Suprapubic skin (tissue), 4 donors: ENCODE measurements at regions not wholly inside any gene's neighbourhood (a gene's known extent, or its start where the extent isn't known, plus 50 kb on each side); places are given as distances from the start of the nearest gene placed in this dataset.

Source experiments
- DNase-seq, 2 donors: peaks; one replicate each; pipeline ENCODE4 v3.0.0-alpha.2; 2019; ENCODE audit warnings: low spot score in 2 of 2
- H3K27ac ChIP-seq: fragments of 200-600 bp; sonication (generic); one replicate; pipeline ENCODE4 v1.5.1; 2019
- H3K27me3 ChIP-seq: fragments of 200-600 bp; sonication (generic); one replicate; pipeline ENCODE4 v1.5.1; 2019
- H3K36me3 ChIP-seq: fragments of 200-600 bp; sonication (generic); one replicate; pipeline ENCODE4 v1.5.1; 2019
- H3K4me1 ChIP-seq: fragments of 200-600 bp; sonication (generic); one replicate; pipeline ENCODE4 v1.5.1; 2019
- H3K4me3 ChIP-seq: fragments of 200-600 bp; sonication (generic); one replicate; pipeline ENCODE4 v1.5.1; 2019; ENCODE audit warnings: mild to moderate bottlenecking
- H3K9me3 ChIP-seq: fragments of 200-600 bp; sonication (generic); one replicate; pipeline ENCODE4 v1.5.1; 2019
- EP300 ChIP-seq: sonication (generic); formaldehyde crosslinking; IDR thresholded peaks from one replicate; pipeline ENCODE4 v1.6.1; 2017; ENCODE audit warnings: antibody characterized with exemption
- POLR2A ChIP-seq, 2 donors: fragments of 450-650 bp; IDR thresholded peaks; one replicate each; pipeline ENCODE4 v1.6.1; 2017; ENCODE audit warnings: antibody characterized with exemption in 2 of 2, mild to moderate bottlenecking in 2 of 2, moderate library complexity in 2 of 2
- POLR2AphosphoS5 ChIP-seq, 3 donors: sonication (generic); formaldehyde crosslinking; IDR thresholded peaks; one replicate each; pipeline ENCODE4 v1.6.1; 2017; ENCODE audit warnings: antibody characterized with exemption in 3 of 3
- WGBS: methylation state at CpG from one replicate; pipeline ENCODE4 v1.1.5; 2018; 5-methylcytosine and 5-hydroxymethylcytosine counted together
- TF ChIP-seq, protein P1 (sequence below), 2 donors: fragments of 200-600 bp in 1 of 2; fragments of 450-650 bp in 1 of 2; sonication (generic) in 1 of 2; IDR thresholded peaks; one replicate each; pipeline ENCODE4 v1.5.1; 2016 to 2019; ENCODE audit warnings: antibody characterized with exemption in 2 of 2, mild to moderate bottlenecking in 1 of 2, moderate library complexity in 1 of 2

DNA sequence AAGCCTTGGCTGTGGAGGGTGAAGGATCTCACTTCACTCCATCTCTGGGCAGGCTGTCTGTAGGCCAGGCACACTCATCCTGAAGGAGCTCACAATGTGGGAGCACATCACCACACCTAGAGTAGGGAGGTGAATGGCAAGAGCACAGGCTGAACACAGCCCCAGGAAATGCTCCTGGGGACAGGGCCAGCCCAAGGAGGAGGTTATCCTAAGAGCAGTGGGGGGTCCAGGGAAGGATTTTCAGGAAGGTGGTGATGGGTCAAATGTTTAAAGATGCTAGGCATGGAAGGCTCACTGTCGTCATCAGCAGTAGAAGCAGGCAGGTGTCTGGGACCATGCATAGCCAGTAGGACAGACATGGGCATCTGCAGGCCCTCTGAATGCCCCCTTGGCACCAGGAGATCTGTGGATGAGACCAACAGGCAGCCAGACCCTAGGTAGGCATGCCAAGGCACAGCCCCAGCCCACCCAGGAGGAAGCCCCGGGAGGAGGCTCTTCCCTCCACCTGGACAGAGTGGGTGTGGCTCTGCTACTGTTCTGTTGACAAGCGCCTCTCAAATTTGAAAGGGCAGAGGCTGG, 91.7 kb upstream of the RAB6C start:
- Histone ChIP-seq H3K4me1 (no peaks in the 10 kb centered on the region), H3K27ac (no peak overlapping the region), H3K9me3 (no peaks in the 10 kb centered on the region), H3K27me3 (no peaks in the 10 kb centered on the region), H3K4me3 (no peak overlapping the region), H3K36me3 (no peaks in the 10 kb centered on the region)
- TF ChIP-seq POLR2A (IDR thresholded peaks at IDR 0.05) (no peak), POLR2AphosphoS5 (IDR thresholded peaks at IDR 0.05) (no peak), EP300 (no peak)
- TF ChIP-seq, protein P1, sequence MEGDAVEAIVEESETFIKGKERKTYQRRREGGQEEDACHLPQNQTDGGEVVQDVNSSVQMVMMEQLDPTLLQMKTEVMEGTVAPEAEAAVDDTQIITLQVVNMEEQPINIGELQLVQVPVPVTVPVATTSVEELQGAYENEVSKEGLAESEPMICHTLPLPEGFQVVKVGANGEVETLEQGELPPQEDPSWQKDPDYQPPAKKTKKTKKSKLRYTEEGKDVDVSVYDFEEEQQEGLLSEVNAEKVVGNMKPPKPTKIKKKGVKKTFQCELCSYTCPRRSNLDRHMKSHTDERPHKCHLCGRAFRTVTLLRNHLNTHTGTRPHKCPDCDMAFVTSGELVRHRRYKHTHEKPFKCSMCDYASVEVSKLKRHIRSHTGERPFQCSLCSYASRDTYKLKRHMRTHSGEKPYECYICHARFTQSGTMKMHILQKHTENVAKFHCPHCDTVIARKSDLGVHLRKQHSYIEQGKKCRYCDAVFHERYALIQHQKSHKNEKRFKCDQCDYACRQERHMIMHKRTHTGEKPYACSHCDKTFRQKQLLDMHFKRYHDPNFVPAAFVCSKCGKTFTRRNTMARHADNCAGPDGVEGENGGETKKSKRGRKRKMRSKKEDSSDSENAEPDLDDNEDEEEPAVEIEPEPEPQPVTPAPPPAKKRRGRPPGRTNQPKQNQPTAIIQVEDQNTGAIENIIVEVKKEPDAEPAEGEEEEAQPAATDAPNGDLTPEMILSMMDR (IDR thresholded peaks at IDR 0.05) = no peak
- WGBS = 76% methylated on average over 3 of the region's 3 CpGs
- peak in 1 of 2 donors; percentile 53 for DNase-seq

DNA sequence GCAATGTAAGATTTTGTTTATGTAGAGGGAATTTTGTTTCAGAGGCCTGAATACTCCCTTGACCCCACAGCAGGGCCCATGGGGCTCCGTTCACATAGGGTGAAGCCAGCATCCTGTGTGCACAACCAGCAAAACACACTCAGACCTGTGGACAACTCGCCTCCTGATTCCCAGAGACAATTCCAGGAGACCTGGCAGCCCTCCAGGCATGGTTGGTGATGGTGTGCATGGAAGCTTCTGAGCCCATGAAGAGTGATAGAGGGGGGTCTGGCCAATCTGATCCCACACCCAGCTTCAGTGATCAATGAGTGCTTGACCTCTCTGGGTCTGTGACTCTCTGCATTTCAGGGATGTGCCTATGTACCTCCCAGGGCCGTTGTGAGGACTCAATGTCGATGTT, 91.0 kb upstream of the RAB6C start:
- no peak overlapping the region for H3K27ac ChIP-seq
- H3K9me3 ChIP-seq = no peaks in the 10 kb centered on the region
- no peak for DNase-seq
- 86% methylated on average over 4 of the region's 4 CpGs for WGBS
- no peak for TF ChIP-seq POLR2A (IDR thresholded peaks at IDR 0.05)
- TF ChIP-seq EP300 = no peak
- TF ChIP-seq POLR2AphosphoS5 (IDR thresholded peaks at IDR 0.05) = no peak
- TF ChIP-seq, protein P1 (IDR thresholded peaks at IDR 0.05) = no peak
- no peaks in the 10 kb centered on the region for H3K36me3 ChIP-seq
- no peaks in the 10 kb centered on the region for H3K4me1 ChIP-seq
- no peak overlapping the region for H3K4me3 ChIP-seq
- no peaks in the 10 kb centered on the region for H3K27me3 ChIP-seq

DNA sequence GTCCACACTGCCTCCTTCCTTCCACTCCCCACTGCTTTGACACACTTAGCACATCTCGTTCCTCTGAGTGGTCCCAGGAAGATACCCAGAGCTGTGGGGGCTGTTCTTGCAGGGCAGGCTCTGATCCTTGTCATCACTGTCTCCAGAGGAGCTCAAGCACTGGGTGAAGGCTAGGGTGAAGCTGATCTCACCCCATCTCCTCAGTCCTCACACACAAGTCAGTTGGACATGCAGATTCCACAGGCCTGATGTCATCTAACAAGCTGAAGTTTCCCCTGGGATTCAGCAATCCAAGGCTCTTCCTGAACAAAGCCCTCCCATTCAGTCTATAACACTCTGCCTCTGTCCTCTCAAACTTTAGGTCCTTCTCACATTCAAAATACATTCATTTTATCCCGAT, 90.6 kb upstream of the RAB6C start:
- H3K27me3 ChIP-seq = no peaks in the 10 kb centered on the region
- H3K4me3 ChIP-seq = no peak overlapping the region
- no peak overlapping the region for H3K27ac ChIP-seq
- WGBS = 86% methylated on average over 2 of the region's 2 CpGs
- H3K9me3 ChIP-seq = no peaks in the 10 kb centered on the region
- no peaks in the 10 kb centered on the region for H3K36me3 ChIP-seq
- no peaks in the 10 kb centered on the region for H3K4me1 ChIP-seq
- TF ChIP-seq POLR2AphosphoS5 (IDR thresholded peaks at IDR 0.05) = no peak
- TF ChIP-seq, protein P1 (IDR thresholded peaks at IDR 0.05) = no peak
- no peak for TF ChIP-seq POLR2A (IDR thresholded peaks at IDR 0.05)
- TF ChIP-seq EP300 = no peak
- DNase-seq = no peak

DNA sequence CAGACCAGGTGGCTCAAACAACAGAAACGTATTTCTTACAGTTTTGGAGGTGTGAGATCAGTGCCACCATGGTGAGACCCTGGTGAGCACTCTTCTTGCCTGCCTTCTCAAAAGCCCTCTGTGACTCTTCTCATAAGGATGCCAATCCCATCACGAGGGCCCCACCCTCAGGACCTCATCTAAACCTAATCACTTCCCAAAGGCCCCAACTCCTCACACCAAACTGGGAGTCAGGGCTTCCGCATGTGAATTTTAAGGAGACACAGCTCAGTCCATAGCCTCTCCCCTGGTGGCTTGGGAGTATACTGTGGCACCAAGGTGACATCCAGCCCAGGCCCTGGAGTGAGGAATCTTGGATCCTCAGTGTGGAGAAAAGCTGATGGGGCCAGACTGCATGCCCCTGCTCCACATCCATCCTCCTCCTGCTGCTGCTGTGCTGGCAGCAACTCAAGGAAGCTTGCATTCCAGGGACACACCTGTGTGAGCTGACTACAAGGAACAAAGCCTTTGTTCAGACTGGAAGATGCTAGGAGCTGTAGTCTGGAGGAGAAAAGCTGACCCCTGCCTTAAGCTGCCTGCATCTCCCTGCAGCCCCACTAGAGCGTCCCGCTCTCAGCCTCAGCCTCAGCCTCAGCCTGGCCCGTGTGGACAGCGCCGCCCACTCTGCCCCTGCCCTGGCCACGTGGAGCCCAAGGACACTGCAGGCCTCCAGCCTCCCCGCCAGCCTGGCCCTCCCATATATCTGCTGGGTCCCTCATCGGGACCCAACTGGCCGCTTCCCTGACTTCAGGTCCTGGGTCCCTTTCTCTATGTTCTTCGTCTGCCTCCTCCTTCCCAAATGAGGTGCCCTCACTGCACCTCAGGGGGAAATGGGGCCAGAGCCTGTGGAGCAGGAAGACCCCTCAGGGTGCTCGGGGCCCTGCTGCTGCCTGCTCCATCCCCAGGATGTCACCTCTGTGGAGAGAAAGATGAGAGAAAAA, 87.8 kb upstream of the RAB6C start:
- WGBS = 77% methylated on average over 12 of the region's 14 CpGs
- H3K4me3 ChIP-seq = no peak overlapping the region
- peaks cover 4% of the 10 kb centered on the region for H3K27me3 ChIP-seq
- TF ChIP-seq POLR2A (IDR thresholded peaks at IDR 0.05) (no peak), EP300 (no peak)
- no peak overlapping the region for H3K27ac ChIP-seq
- DNase-seq = peak in 1 of 2 donors; percentile 53
- no peaks in the 10 kb centered on the region for H3K4me1 ChIP-seq
- no peaks in the 10 kb centered on the region for H3K36me3 ChIP-seq
- H3K9me3 ChIP-seq = no peaks in the 10 kb centered on the region

DNA sequence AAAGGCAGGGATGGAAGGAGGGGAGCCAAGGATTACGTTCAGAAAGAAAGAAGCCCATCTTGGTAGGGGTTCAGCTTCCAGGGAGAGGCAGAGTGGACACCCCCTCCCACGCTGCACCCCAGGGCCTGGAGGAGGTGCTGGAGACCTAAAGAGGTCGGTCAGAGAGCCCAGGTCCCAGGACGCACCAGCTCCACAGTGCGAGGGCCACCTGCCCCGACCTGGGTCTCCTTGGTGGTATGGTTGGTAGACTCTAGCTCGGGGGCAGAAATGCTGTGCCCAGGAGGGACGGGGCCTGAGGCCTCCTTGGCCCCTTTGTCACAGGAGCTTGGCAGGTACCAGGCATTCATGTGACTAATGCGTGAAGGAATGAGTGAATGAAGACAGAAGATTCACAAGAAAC, 87.1 kb upstream of the RAB6C start:
- Histone ChIP-seq H3K27ac (no peak overlapping the region), H3K27me3 (peaks cover 7% of the 10 kb centered on the region), H3K4me3 (no peak overlapping the region), H3K4me1 (no peaks in the 10 kb centered on the region), H3K9me3 (no peaks in the 10 kb centered on the region), H3K36me3 (no peaks in the 10 kb centered on the region)
- WGBS = 87% methylated on average over 8 of the region's 9 CpGs
- DNase-seq = peak in 1 of 2 donors; percentile 61
- TF ChIP-seq POLR2A (IDR thresholded peaks at IDR 0.05) = no peak
- TF ChIP-seq EP300 = no peak
- no peak for TF ChIP-seq POLR2AphosphoS5 (IDR thresholded peaks at IDR 0.05)
- TF ChIP-seq, protein P1 (IDR thresholded peaks at IDR 0.05) = no peak
